ENCODE measurements at regions not wholly inside any gene's neighbourhood (a gene's known extent, or its start where the extent isn't known, plus 50 kb on each side); places are given as distances from the start of the nearest gene placed in this dataset.

- intact Hi-C loops (cut with DNase I), result no loop called here
- TF ChIP-seq POLR2A (IDR thresholded peaks at IDR 0.05), result no peak
- TF ChIP-seq POLR2AphosphoS5 (IDR thresholded peaks at IDR 0.05), result no peak
Observed at GRCh38 chr4:156085100-156085499, 131.4 kb upstream of the CTSO start.

DNA sequence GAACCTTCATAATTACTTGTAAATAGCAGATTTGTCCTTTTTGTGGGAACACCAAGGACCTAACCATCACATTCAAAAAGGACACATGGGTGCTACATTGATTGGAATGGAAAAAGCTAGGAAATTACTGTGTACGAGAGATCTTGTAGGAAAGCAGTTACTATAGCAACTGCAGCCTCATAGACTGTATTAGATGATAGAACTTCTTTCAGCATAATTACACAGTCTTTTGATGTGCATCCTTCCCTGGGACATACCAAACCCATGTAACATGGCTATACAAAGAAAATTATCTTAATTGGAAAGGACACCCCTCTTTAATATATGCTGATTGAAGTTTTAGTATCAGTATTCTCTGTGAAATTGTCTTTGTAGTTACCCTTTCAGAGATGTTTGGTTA lies 130.7 kb upstream of the CTSO start:
- no peak for TF ChIP-seq POLR2A (IDR thresholded peaks at IDR 0.05)
- no peak for TF ChIP-seq POLR2AphosphoS5 (IDR thresholded peaks at IDR 0.05)
- no peak for TF ChIP-seq CTCF (IDR thresholded peaks at IDR 0.05)
- Histone ChIP-seq H3K9me3 (no peaks in the 10 kb centered on the region), H3K4me3 (no peak overlapping the region), H3K27ac (no peak overlapping the region), H3K36me3 (no peaks in the 10 kb centered on the region), H3K27me3 (replicated peaks; ENCODE audit: insufficient read depth) (no peaks in the 10 kb centered on the region), H3K4me1 (replicated peaks) (no peaks in the 10 kb centered on the region)
- DNase-seq (ENCODE audit: low spot score), result no peak
- 82% methylated on average over 1 of the region's 1 CpG for WGBS
- intact Hi-C loops (cut with DNase I), result no loop called here

More at GRCh38 chr4:156085100-156085499, 131.4 kb upstream of the CTSO start:
- Histone ChIP-seq H3K36me3 (no peaks in the 10 kb centered on the region), H3K9me3 (no peaks in the 10 kb centered on the region), H3K4me3 (no peak overlapping the region), H3K4me1 (replicated peaks) (no peaks in the 10 kb centered on the region), H3K27ac (no peak overlapping the region), H3K27me3 (replicated peaks; ENCODE audit: insufficient read depth) (no peaks in the 10 kb centered on the region)
- DNase-seq (ENCODE audit: low spot score), result no peak

DNA sequence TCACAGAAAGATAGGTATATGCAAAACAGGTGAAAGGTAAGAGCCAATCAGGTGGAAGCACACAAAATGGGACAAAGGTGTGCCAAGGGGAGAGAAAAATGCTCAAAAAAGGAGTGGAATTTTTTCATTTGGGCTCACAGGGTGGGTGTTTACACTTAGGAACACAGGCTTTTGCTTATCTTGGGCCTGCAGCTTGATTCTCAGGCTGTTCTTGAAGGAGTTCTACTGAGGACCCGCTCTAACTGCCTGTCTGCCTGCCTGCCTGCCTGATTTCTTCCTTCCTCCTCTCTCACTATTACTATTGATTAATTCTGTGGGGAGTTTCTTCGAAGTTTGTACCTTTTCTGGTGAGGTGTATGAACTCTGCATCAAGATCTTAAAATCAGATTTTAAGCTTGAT lies 120.3 kb upstream of the CTSO start:
- TF ChIP-seq POLR2AphosphoS5 (IDR thresholded peaks at IDR 0.05) (no peak), POLR2A (IDR thresholded peaks at IDR 0.05) (no peak), CTCF (IDR thresholded peaks at IDR 0.05) (no peak)
- DNase-seq (ENCODE audit: low spot score), result no peak
- Histone ChIP-seq H3K4me1 (replicated peaks) (no peaks in the 10 kb centered on the region), H3K27ac (no peak overlapping the region), H3K27me3 (replicated peaks; ENCODE audit: insufficient read depth) (no peaks in the 10 kb centered on the region), H3K36me3 (no peaks in the 10 kb centered on the region), H3K9me3 (no peaks in the 10 kb centered on the region), H3K4me3 (no peak overlapping the region)
- 84% methylated on average over 2 of the region's 2 CpGs for WGBS
- intact Hi-C loops (cut with DNase I), result no loop called here

GRCh38 chr4:156060661-156061060 lies 107.0 kb upstream of the CTSO start:
- WGBS, result 82% methylated on average over 3 of the region's 3 CpGs
- no peak overlapping the region for H3K4me3 ChIP-seq
- H3K27me3 ChIP-seq (replicated peaks; ENCODE audit: insufficient read depth), result no peaks in the 10 kb centered on the region
- H3K36me3 ChIP-seq, result no peaks in the 10 kb centered on the region
- DNase-seq (ENCODE audit: low spot score), result no peak
- TF ChIP-seq CTCF (IDR thresholded peaks at IDR 0.05) (no peak), POLR2AphosphoS5 (IDR thresholded peaks at IDR 0.05) (no peak), POLR2A (IDR thresholded peaks at IDR 0.05) (no peak)
- H3K4me1 ChIP-seq (replicated peaks), result no peaks in the 10 kb centered on the region
- H3K27ac ChIP-seq, result no peak overlapping the region
- intact Hi-C loops (cut with DNase I), result no loop called here
- H3K9me3 ChIP-seq, result no peaks in the 10 kb centered on the region

- Histone ChIP-seq H3K4me1 (replicated peaks) (no peaks in the 10 kb centered on the region), H3K4me3 (no peak overlapping the region), H3K36me3 (no peaks in the 10 kb centered on the region), H3K27me3 (replicated peaks; ENCODE audit: insufficient read depth) (no peaks in the 10 kb centered on the region), H3K9me3 (no peaks in the 10 kb centered on the region), H3K27ac (no peak overlapping the region)
- WGBS, result 47% methylated on average over 3 of the region's 3 CpGs
- TF ChIP-seq CTCF (IDR thresholded peaks at IDR 0.05), result no peak
- no peak for TF ChIP-seq POLR2A (IDR thresholded peaks at IDR 0.05)
- no peak for TF ChIP-seq POLR2AphosphoS5 (IDR thresholded peaks at IDR 0.05)
- intact Hi-C loops (cut with DNase I), result no loop called here
- no peak for DNase-seq (ENCODE audit: low spot score)
Observed at GRCh38 chr4:156053174-156053573, 99.5 kb upstream of the CTSO start.

Measured in prostate gland (tissue), 2 donors.